ENCODE measurements at regions not wholly inside any gene's neighbourhood (a gene's known extent, or its start where the extent isn't known, plus 50 kb on each side); places are given as distances from the start of the nearest gene placed in this dataset.
A peak's percentile ranks its signal among the peaks of the same experiment; 100 is the strongest.

DNA sequence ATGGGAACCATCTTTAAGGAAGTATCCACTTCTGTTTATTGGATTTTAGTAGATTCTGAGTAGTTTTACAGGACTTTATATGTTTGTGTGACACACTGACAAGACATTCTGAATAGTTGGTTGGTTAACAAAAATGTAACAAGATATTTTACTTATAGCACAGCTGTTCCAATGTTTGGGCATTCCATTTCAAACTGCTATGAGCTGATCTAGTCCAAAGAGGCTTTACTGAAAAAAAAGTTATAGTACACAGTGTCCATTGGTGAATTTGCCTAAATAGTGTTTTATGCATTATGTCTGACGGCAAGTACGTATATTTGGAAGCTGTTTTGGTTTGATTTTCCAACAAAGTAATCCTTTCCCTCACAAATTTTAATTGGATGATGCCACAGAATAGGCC is 99.1 kb downstream of the SAMD9 start:
- H3K9ac ChIP-seq: no peak overlapping the region

DNA sequence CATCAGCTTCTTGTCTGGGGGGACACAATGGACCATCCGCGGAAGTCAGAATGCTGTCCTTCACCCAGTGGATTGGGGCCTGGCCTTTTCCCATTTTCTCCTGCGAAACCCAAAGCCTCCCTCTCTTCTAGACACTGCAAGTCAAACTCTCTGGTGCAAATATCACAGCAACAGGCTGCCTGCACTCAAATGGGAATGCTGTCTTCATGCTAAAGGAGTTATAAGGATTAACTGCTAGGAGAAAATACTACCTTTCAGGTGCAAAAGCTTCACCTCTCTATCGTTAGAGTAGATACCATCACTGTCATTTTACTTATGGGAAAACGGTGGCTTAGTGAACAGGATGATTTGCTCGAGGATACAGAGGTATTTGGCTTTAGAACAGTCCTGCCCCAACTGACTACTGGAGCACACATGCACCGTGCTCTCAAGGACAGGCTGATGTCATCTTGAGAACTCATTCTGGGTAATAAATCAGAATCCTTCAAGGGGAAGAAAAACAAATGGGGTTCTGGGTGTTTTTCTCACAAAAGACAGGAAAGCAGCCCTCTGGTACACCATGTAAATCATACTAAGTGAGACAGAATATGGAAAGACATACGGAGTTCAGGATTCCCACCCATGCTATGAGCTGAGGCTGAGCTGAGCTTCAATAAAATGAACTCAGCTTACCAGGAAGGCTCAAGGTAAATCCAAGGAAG is 100.9 kb downstream of the SAMD9 start:
- H3K4me1 ChIP-seq: peaks cover 13 to 39% (median 23%) of the 10 kb centered on the region in 10 experiments; a peak in 19 of 20 replicates
- H3K4me3 ChIP-seq: no peak overlapping the region
- no peak overlapping the region for H3K9ac ChIP-seq
- peak overlapping the region; percentile 12 to 65 (median 46); a peak in 19 of 22 replicates for H3K4me2 ChIP-seq
- no peaks in the 10 kb centered on the region for H3K27me3 ChIP-seq
- no peaks in the 10 kb centered on the region for H4K20me1 ChIP-seq
- no peaks in the 10 kb centered on the region for H3K9me3 ChIP-seq (replicated peaks in 1 of 11)
- no peaks in the 10 kb centered on the region for H3K36me3 ChIP-seq
- no peak overlapping the region; a peak in 1 of 22 replicates for H3K27ac ChIP-seq
- no peak for TF ChIP-seq Cebpa-rat (IDR thresholded peaks at IDR 0.05)

More for the DNA sequence above, 99.1 kb downstream of the SAMD9 start:
- Histone ChIP-seq H4K20me1 (no peaks in the 10 kb centered on the region), H3K27me3 (no peaks in the 10 kb centered on the region), H3K27ac (no peak overlapping the region), H3K36me3 (no peaks in the 10 kb centered on the region), H3K9me3 (replicated peaks in 1 of 11) (peaks cover 8 to 15% (median 12%) of the 10 kb centered on the region in 11 experiments; a peak in 21 of 22 replicates), H3K4me2 (no peak overlapping the region), H3K4me1 (peaks cover 13 to 39% (median 23%) of the 10 kb centered on the region in 10 experiments; a peak in 19 of 20 replicates), H3K4me3 (no peak overlapping the region)
- no peak for TF ChIP-seq Cebpa-rat (IDR thresholded peaks at IDR 0.05)

DNA sequence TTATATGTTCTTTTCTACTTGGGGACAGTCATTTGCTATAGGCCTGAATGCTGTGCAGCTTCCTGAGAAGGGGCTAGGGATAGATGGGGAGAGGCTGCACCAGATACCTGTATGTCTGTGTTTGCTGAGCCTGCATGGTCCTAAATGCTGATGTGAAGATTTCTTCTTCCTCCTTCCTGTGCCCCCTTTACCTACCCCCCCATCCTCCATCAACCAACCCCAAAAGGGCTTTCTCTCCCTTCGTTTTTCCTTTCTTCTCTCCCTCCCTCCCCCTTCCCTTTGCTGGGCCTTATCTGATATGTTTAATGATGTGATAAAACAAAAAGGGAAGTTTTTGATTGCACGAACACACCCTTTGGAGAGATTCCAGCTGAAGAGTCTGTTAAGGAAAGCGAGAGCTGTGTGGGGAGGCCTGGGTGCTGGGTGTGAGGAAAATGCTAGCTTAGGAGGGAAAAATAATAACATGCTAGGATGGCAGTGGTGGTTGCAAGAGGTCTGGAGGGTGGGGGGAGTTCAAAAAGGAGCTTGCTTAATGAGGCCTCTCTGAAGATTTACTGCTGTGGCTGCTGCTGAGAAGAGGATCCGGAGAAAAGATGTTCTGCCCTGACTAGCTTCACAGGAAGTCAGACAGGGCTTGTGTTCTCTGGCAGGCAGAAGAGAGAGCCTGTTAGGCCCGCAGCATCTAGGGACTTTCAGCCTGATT is 101.8 kb downstream of the SAMD9 start:
- Histone ChIP-seq H3K27me3 (no peaks in the 10 kb centered on the region), H3K4me3 (no peak overlapping the region), H3K9me3 (replicated peaks in 1 of 11) (no peaks in the 10 kb centered on the region), H3K27ac (peak overlapping the region in 8 of 11 experiments; percentile 14 to 40 (median 19); a peak in 10 of 22 replicates), H4K20me1 (no peaks in the 10 kb centered on the region), H3K4me1 (peaks cover 13 to 39% (median 23%) of the 10 kb centered on the region in 10 experiments; a peak in 19 of 20 replicates), H3K9ac (peak overlapping the region in 4 of 11 experiments; percentile 13 to 41 (median 39); a peak in 3 of 22 replicates), H3K4me2 (peak overlapping the region; percentile 12 to 65 (median 46); a peak in 21 of 22 replicates), H3K36me3 (no peaks in the 10 kb centered on the region)
- TF ChIP-seq Cebpa-rat (IDR thresholded peaks at IDR 0.05): no peak

DNA sequence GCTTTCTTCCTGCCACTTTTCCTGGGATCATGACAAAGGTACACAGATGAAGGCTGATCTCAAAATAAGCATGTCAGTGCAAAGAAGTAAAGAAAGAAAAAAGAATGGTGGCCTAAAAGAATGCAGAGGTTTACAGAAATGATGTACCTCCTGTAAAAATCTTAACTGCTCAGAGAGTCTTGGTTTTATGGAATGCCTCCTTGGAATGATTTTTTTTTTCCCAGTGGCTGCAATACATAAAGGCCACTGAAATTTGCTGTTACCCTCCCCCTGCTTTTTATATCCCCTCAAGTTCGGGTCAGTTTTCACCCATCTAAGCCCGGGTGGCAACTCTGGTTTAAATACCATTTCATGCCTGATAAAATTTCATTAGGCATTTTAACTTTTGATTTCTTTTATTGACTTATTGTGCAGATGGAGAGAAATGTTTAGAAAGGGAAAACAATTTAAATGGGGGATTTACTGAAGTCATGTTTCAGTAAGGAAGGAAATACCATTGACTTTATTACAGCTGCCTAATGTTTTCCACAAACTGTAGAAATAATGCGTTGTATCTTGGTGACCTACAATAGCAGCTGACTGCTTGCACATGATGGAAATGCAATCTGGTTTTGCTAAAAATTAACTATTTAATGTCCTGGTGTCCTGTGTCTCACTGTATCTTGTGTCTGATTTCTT is 102.5 kb downstream of the SAMD9 start:
- H3K4me2 ChIP-seq: peak overlapping the region in 10 of 11 experiments; percentile 12 to 65 (median 48); a peak in 16 of 22 replicates
- H4K20me1 ChIP-seq: no peaks in the 10 kb centered on the region
- H3K4me1 ChIP-seq: peaks cover 13 to 39% (median 23%) of the 10 kb centered on the region in 10 experiments; a peak in 19 of 20 replicates
- H3K27ac ChIP-seq: no peak overlapping the region; a peak in 1 of 22 replicates
- no peak overlapping the region for H3K9ac ChIP-seq
- no peak for TF ChIP-seq Cebpa-rat (IDR thresholded peaks at IDR 0.05)
- H3K27me3 ChIP-seq: no peaks in the 10 kb centered on the region
- no peaks in the 10 kb centered on the region for H3K9me3 ChIP-seq (replicated peaks in 1 of 11)
- no peak overlapping the region for H3K4me3 ChIP-seq
- no peaks in the 10 kb centered on the region for H3K36me3 ChIP-seq

DNA sequence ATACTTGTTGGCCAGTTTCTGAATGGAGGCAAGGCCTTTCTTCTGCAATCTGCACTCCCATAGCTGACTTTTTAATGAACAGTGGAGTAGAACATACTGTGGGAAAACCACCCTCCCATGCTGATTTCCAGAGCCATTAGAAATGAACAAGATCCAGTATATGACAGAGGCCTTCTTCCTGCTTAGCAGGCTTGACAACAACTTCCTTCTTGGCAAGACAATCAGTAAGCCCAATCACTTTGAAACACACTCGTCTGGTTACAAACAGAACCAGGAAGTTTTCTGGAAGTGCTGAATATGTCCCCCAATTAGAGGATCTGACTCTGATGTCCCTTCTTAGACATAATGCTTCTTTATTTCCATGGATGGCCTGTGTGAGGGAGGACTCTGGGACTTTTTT is 103.4 kb downstream of the SAMD9 start:
- Histone ChIP-seq H3K9me3 (replicated peaks in 1 of 11) (no peaks in the 10 kb centered on the region), H3K4me2 (peak overlapping the region in 2 of 11 experiments; percentile 19 to 24; a peak in 2 of 22 replicates), H3K27me3 (no peaks in the 10 kb centered on the region), H4K20me1 (no peaks in the 10 kb centered on the region), H3K27ac (0 out of 22 replicates have a peak overlapping the region, but pooled peaks of 1 of the 11 experiments have one; percentile 15), H3K4me3 (no peak overlapping the region), H3K36me3 (no peaks in the 10 kb centered on the region), H3K9ac (no peak overlapping the region), H3K4me1 (peaks cover 13 to 39% (median 23%) of the 10 kb centered on the region in 10 experiments; a peak in 19 of 20 replicates)
- no peak for TF ChIP-seq Cebpa-rat (IDR thresholded peaks at IDR 0.05)

DNA sequence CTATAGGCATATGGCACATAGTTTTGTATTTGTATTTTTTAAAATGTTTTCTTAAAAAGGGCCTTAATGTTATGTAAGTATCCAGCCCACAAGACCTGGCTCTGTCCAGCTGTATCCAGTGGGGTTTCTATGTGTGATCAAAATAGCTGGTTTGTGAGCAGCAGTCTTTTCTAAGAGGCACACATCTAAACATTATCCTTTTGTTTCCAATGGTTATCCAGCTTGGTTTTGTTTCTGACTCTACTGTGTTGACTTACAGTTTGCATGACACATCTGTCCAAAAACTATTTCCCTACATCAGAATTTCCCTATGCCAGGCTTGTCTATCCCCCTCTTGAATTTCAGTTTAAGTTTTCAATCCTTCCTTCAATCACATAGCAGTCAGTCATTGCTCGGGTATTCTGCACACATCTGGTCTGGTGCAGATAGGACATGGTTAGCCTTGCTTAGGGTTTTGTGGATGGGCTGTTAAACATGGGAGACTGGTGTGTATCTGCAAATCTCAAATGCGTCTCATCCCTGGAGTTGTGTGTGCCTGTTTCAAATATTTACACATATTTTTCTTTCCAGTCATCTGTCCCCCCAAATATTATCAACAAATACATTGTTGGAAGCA is 104.2 kb downstream of the SAMD9 start:
- Histone ChIP-seq H3K4me3 (no peak overlapping the region), H3K36me3 (no peaks in the 10 kb centered on the region), H3K4me2 (no peak overlapping the region), H3K27ac (no peak overlapping the region), H3K9ac (no peak overlapping the region), H3K9me3 (replicated peaks in 1 of 11) (no peaks in the 10 kb centered on the region), H3K27me3 (no peaks in the 10 kb centered on the region), H3K4me1 (peaks cover 13 to 39% (median 23%) of the 10 kb centered on the region in 10 experiments; a peak in 19 of 20 replicates), H4K20me1 (no peaks in the 10 kb centered on the region)
- TF ChIP-seq Cebpa-rat (IDR thresholded peaks at IDR 0.05): no peak

DNA sequence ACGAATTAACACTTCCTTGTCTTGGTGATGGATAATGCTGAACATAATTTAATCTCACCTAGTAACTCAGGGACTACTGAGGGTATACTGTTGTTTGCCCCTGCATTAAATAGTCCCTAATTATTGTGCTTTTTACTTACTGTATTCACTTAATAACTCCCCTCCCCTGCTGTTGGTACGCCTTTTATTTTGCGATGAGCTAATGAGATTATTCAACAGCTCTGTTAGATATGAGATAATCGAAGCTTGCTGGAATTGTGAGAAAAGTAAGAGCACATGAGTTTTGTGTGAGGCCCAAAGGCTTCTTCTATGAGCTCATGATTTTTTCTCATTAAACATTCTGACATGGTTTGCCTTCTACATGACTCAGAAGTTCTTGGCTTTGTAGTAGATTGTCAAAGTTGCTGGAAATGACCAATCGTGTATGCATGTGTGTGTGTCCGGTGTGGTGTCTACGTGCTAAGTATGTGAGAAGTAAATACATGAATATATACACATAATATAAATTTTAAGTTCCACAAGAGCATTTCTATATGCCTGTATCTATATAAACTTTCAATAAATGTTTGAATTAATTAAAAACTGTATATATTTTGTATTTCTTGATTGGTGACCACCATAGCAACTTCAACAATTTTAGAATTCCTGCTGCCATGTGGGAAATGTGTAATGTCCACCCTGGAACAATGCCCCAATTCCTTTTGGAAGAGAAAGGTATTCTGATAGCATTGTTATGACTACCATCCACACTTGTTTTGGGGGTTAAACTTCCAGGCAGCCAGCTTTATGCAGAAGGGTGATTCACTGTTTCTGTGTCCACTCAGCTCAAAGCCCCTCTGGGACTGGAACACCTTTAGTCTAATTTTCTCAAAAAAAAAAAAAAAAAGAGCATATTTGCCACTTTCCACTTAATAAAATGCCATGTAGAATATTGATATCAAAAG is 106.2 kb downstream of the SAMD9 start:
- no peaks in the 10 kb centered on the region for H3K36me3 ChIP-seq
- no peaks in the 10 kb centered on the region for H3K9me3 ChIP-seq (replicated peaks in 1 of 11)
- H3K27ac ChIP-seq: no peak overlapping the region
- H3K4me2 ChIP-seq: no peak overlapping the region
- TF ChIP-seq Cebpa-rat (IDR thresholded peaks at IDR 0.05): no peak
- H3K4me1 ChIP-seq: peaks cover 12 to 26% (median 13%) of the 10 kb centered on the region in 10 experiments; a peak in 19 of 20 replicates
- H3K4me3 ChIP-seq: no peak overlapping the region
- no peak overlapping the region for H3K9ac ChIP-seq
- no peaks in the 10 kb centered on the region for H4K20me1 ChIP-seq
- H3K27me3 ChIP-seq: no peaks in the 10 kb centered on the region

DNA sequence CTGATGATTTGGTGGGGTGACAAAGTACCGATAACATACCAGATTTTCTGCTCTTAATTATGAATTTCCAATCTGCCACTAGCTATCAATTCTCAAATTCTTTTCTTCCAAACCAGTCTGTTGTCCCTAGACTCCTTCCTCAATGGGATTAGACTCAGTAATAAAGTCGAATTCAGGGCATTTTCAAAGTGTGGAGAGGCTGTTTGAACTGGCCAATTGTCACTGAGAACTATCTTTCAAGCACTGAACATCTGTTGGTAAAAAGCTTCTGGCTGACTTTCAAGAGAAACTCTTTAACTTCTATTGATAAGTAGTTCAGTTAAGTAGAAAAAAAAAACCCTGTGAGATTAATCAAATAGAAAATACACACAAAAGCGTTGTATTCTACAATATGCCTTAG is 108.9 kb downstream of the SAMD9 start:
- no peak for TF ChIP-seq Cebpa-rat (IDR thresholded peaks at IDR 0.05)
- Histone ChIP-seq H3K9me3 (replicated peaks in 1 of 11) (no peaks in the 10 kb centered on the region), H3K4me3 (no peak overlapping the region), H3K36me3 (no peaks in the 10 kb centered on the region), H3K27ac (no peak overlapping the region), H3K4me2 (no peak overlapping the region), H3K27me3 (no peaks in the 10 kb centered on the region), H3K9ac (no peak overlapping the region), H3K4me1 (no peaks in the 10 kb centered on the region), H4K20me1 (no peaks in the 10 kb centered on the region)
